NT2/D1 (cell line): ENCODE measurements at regions not wholly inside any gene's neighbourhood (a gene's known extent, or its start where the extent isn't known, plus 50 kb on each side); places are given as distances from the start of the nearest gene placed in this dataset.

ENCODE experiments used
- SUZ12 ChIP-seq: IDR thresholded peaks from 2 replicates; pipeline ENCODE4 v1.6.1; 2011; ENCODE audit not compliant: insufficient read length, insufficient read depth; ENCODE audit errors: extremely low read depth
- YY1 ChIP-seq: IDR thresholded peaks from 2 replicates; pipeline ENCODE4 v1.6.1; 2011; ENCODE audit not compliant: insufficient read length, insufficient read depth
- ZNF274 ChIP-seq: IDR thresholded peaks from 2 replicates; pipeline ENCODE4 v1.6.1; 2011; ENCODE audit warnings: mild to moderate bottlenecking, low read depth, low read length

DNA sequence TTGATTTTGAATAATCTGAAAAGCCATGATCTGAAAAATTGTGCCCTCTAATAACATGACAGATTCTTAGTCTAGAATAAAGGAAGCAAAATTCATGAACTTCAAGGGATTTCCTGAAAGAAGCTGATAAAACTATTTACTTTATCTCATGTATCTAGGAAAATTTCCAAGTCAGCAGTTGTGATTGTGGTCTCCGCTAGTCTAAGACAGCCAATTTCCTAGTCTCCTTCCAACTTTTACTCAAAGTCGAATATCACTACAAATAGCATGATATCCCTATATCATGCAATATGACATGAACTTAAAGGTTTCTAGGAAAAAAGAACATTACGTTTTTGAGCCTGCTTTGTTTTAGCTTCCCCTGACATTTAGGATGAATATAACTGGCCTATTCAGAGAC is 202.1 kb upstream of the GHITM start:
- TF ChIP-seq SUZ12 (no peak), ZNF274 (no peak), YY1 (no peak)
